Type B pancreatic cell (in vitro differentiated cells): ENCODE measurements at regions not wholly inside any gene's neighbourhood (a gene's known extent, or its start where the extent isn't known, plus 50 kb on each side); places are given as distances from the start of the nearest gene placed in this dataset.
"Not testable (repeated sequence)": the region's sequence is repeated elsewhere in the genome, so short reads cannot be mapped to it uniquely, and the experiment has no call there.

Experiments used
- DNase-seq: peaks from one replicate; pipeline ENCODE4 v3.0.0; 2021; ENCODE audit warnings: mixed read lengths; ENCODE audit not compliant: unreplicated experiment; ENCODE audit errors: extremely low spot score
- H3K27ac Mint-ChIP-seq: 2 replicates; pipeline ENCODE4 v1.8.0; 2021; ENCODE audit warnings: mild to moderate bottlenecking, mixed read lengths
- H3K27me3 Mint-ChIP-seq: 2 replicates; pipeline ENCODE4 v1.8.0; 2021; ENCODE audit warnings: mixed read lengths
- H3K36me3 Mint-ChIP-seq: 2 replicates; pipeline ENCODE4 v1.8.0; 2021; ENCODE audit warnings: mixed read lengths
- H3K4me1 Mint-ChIP-seq: one replicate; pipeline ENCODE4 v1.8.0; 2021; ENCODE audit warnings: mixed read lengths; ENCODE audit not compliant: unreplicated experiment
- H3K4me3 Mint-ChIP-seq: 2 replicates; pipeline ENCODE4 v1.8.0; 2021; ENCODE audit warnings: mild to moderate bottlenecking, mixed read lengths
- H3K9me3 Mint-ChIP-seq: 2 replicates; pipeline ENCODE4 v1.8.0; 2021; ENCODE audit warnings: mixed read lengths
- CTCF ChIP-seq: fragments of 200-600 bp; sonication (generic); conservative IDR thresholded peaks from 2 replicates; pipeline ENCODE4 v1.5.0; 2021; ENCODE audit warnings: antibody characterized with exemption, mild to moderate bottlenecking

- DNase-seq = no peak
- TF ChIP-seq CTCF = no peak
- no peaks in the 10 kb centered on the region for H3K36me3 Mint-ChIP-seq
- no peaks in the 10 kb centered on the region for H3K9me3 Mint-ChIP-seq
- H3K4me1 Mint-ChIP-seq = no peaks in the 10 kb centered on the region
- no peaks in the 10 kb centered on the region for H3K27me3 Mint-ChIP-seq
- H3K4me3 Mint-ChIP-seq = no peak overlapping the region
- H3K27ac Mint-ChIP-seq = no peak overlapping the region
Measured at GRCh38 chr4:132108784-132109183, 1040.3 kb upstream of the PCDH10 start.

GRCh38 chr4:132114885-132115284, 1034.2 kb upstream of the PCDH10 start:
- H3K36me3 Mint-ChIP-seq = no peaks in the 10 kb centered on the region
- TF ChIP-seq CTCF = no peak
- H3K9me3 Mint-ChIP-seq = no peaks in the 10 kb centered on the region
- DNase-seq = no peak
- no peaks in the 10 kb centered on the region for H3K4me1 Mint-ChIP-seq
- H3K4me3 Mint-ChIP-seq = no peak overlapping the region
- no peaks in the 10 kb centered on the region for H3K27me3 Mint-ChIP-seq
- H3K27ac Mint-ChIP-seq = no peak overlapping the region

GRCh38 chr4:132122741-132123140, 1026.4 kb upstream of the PCDH10 start:
- H3K27ac Mint-ChIP-seq, H3K4me3 Mint-ChIP-seq, DNase-seq, H3K36me3 Mint-ChIP-seq, H3K4me1 Mint-ChIP-seq, H3K9me3 Mint-ChIP-seq, H3K27me3 Mint-ChIP-seq: not testable (repeated sequence)

- H3K4me1 Mint-ChIP-seq = no peaks in the 10 kb centered on the region
- no peaks in the 10 kb centered on the region for H3K27me3 Mint-ChIP-seq
- H3K36me3 Mint-ChIP-seq = no peaks in the 10 kb centered on the region
- no peak overlapping the region for H3K4me3 Mint-ChIP-seq
- TF ChIP-seq CTCF = no peak
- no peak overlapping the region for H3K27ac Mint-ChIP-seq
- no peaks in the 10 kb centered on the region for H3K9me3 Mint-ChIP-seq
- no peak for DNase-seq
Measured at GRCh38 chr4:132123870-132124623, 1025.0 kb upstream of the PCDH10 start.

GRCh38 chr4:132124624-132124974, 1024.5 kb upstream of the PCDH10 start:
- Mint-ChIP-seq H3K27me3 (no peaks in the 10 kb centered on the region), H3K4me3 (no peak overlapping the region), H3K4me1 (no peaks in the 10 kb centered on the region), H3K36me3 (no peaks in the 10 kb centered on the region), H3K27ac (no peak overlapping the region), H3K9me3 (no peaks in the 10 kb centered on the region)
- DNase-seq = no peak
- no peak for TF ChIP-seq CTCF

- Mint-ChIP-seq H3K36me3 (no peaks in the 10 kb centered on the region), H3K27ac (no peak overlapping the region), H3K4me3 (no peak overlapping the region), H3K4me1 (no peaks in the 10 kb centered on the region), H3K9me3 (no peaks in the 10 kb centered on the region), H3K27me3 (no peaks in the 10 kb centered on the region)
- no peak for DNase-seq
- TF ChIP-seq CTCF = no peak
Measured at GRCh38 chr4:132125131-132125530, 1024.0 kb upstream of the PCDH10 start.
